HG02973 (cell line): ENCODE measurements at regions not wholly inside any gene's neighbourhood (a gene's known extent, or its start where the extent isn't known, plus 50 kb on each side); places are given as distances from the start of the nearest gene placed in this dataset.

Experiments
- ATAC-seq: cut with Tn5 transposase; IDR thresholded peaks from one replicate; pipeline ENCODE4 v1.9.1; 2021; ENCODE audit warnings: moderate library complexity; ENCODE audit not compliant: unreplicated experiment

DNA sequence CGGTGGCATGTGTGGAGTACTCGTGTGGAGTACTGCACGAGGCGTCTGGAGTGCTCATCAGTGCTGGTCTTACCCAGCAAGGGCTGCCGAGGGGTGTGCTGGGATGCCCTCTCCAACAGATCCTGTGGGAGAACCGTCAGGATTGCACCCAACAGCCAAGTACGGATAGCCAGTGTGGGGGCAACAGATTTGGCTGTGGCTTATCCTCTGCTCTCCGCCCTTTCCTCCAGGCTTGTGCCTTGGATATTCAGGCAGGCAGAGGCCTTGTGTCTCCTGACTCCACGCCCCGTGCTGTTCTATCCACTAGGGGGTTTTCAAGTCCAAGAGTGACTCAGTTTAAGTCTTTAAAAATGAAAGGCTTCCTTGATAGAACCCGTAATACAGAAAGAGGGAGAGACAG, 321.0 kb upstream of the HS6ST1 start:
- no peak for ATAC-seq

DNA sequence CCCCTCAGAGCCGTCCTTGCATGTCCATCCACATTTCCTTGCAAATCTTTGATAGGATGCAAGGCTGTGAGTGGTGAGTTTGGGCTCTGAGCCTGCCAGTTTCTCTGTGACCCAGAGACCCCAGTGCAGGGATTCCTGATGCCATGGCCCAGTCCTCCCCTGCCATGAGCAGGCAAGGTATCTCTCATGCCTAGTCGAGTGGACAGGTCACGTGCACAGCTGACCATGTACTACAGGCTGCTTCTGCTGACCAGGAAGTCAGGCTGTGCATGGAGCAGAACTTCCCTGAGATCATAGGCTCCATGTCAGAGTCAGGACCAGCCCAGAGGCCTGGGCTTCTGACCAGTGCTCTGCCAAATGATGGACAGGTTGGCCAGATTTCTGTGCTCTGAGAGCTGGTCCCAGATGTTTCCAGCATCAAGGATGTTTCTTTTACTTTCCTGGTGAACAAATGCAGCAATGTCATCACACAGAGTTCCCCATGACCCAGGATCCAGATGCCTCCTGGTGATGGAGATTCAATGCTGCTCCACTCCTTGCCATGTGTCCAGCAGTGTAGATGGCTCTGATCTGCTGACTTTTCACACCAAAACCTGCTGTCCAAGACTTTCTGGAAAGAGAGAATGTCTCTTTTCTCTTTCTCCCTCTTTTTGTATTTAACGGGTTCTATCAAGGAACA, 321.6 kb upstream of the HS6ST1 start:
- ATAC-seq = no peak

DNA sequence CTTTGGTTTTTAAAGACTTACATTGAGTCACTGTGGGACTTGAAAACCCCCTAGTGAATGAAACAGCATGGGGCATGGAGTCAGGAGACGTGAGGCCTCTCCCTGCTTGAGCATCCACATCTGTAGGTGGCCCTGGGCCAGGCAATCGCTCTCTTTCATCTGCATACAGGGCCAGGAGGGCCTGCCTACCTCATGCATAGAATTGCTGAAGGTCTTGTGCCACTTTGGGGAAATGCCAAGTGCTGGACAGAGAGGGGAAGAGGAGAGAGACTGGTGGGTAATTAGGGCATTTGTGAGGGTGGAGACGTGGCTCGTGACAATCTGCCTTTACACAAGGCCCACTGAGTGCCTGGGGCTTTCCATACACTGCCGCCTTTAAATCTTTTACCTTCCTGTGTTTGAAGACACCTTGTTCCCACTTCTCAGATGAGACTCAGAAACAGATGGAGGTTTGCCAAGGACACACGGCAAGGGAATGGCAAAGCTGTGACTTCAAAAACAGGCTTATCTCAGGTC, 322.2 kb upstream of the HS6ST1 start:
- ATAC-seq = no peak

DNA sequence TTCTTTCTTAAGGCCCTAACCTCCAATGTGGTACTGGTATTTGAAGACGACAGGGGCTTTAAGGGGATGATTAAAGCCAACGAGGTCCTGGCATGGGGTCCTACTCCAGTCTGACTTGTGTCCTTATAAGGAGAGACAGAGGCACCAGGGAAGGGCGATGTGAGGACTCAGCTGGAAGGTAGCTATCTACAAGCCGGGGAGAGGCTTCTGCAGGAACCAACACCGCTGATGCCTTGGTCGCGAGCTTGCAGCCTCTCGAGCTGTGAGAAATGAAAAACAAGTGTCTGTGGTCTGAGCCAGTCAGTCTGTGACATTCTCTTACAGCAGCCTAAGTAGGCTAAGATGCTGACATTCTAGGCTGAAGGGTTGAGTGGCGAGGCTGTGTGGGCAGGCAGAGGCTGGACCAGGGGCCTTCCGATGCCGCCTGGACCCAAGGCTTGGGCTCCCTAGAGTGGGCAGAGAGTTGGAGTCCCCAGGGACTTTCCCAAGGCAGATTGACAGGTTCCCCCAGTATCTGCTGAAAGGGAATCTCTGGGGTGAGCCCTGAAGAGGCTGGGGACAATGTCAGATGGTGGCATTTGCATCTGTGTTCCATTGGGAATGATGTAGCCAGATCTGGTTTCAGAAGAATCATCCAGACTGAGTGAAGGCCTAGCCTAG, 322.9 kb upstream of the HS6ST1 start:
- no peak for ATAC-seq

DNA sequence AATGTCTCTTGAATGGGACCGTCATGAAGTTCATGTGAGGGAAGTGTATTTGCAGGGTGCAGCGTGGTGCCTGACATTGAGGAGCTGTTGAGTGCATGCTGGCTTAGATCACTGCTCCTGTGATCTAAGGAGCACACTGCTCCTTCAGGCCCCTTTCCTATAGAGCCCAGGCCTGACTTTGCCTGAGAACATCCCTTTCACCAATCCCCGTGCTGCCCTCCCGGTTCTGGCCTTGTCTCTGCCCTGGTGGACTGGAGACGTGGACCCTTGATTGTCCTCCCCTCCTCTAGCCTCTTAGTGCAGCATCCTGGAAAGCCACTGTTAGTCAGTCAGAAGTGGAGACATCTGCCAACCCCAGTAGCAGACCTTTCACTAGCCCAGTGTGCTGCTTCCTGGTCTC, 323.6 kb upstream of the HS6ST1 start:
- no peak for ATAC-seq

DNA sequence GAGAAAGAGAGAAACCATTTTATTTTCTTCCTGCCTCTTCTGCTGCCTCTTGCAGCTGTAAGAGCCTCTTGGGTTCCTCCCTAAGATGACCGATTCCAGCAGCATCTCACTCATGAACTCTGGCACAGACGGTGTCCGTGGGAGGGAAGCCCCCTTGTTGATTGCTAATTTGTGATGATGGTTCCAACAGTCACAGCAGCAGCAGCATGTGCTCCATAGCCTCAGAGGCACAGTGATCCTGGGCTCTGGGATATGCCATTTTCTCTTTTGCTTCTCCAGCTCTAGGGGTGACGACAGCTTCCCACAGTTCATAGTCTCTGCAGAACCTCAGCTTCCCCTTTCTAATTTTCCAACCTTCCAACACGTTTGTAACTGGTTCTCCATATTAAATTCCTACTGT, 324.2 kb upstream of the HS6ST1 start:
- no peak for ATAC-seq

DNA sequence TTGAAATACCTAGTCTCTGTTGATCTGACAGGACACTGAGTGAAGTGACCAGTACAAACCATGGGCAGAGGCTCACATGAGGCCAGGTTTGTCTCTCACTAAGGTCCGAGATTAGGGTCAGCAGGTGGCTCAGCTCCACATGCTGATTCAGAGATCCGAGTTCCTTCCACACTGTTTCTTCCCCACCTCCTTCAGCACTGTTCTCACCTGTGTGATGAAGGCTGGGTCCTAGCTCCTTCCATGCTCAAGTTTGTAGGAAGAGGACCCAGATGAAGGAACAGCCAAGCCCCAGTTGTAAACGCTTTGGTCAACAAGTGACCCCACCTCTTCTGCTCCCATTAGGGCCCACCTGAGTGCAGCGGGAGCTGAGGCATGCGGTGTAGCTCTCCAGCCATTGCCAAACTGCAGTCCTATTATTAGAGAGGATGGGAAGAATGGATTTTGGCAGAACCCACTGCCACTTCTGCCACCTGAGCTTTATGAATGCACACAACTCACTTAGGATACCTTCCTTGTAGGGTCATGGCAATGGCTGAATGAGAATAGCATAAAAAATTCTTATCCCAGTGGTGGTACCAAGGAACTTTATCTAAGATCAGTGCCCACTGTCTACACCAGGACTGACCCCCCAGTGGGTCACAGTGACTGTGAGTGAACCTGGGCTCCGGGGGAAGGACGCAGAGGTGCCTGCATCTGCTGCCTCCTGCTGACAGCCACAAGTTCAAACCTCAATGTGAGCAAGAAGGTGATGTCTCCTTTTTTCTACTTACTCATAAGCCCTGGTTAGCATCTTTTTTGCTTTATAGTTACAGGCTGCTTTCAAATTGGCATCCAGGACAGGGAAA, 324.8 kb upstream of the HS6ST1 start:
- ATAC-seq = no peak

DNA sequence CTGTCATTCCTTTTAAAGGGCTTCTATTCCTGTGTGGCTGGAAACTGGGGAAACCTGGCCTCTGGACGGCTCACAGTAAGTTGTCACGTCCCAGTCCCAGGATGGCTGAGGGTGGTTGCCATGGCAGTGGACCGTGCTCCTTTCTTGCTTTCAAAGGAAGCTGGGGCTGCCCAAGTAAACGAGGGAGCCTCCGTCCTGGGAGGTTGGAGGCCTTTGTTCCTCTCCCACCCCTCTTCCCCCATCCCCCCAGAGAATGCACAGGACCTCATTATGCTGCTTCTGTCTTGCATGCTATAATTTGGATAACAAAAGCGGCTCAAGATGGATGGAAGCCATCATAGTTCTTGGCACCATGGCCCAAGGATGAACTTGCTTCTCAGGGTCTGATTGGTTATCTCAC, 325.5 kb upstream of the HS6ST1 start:
- no peak for ATAC-seq

DNA sequence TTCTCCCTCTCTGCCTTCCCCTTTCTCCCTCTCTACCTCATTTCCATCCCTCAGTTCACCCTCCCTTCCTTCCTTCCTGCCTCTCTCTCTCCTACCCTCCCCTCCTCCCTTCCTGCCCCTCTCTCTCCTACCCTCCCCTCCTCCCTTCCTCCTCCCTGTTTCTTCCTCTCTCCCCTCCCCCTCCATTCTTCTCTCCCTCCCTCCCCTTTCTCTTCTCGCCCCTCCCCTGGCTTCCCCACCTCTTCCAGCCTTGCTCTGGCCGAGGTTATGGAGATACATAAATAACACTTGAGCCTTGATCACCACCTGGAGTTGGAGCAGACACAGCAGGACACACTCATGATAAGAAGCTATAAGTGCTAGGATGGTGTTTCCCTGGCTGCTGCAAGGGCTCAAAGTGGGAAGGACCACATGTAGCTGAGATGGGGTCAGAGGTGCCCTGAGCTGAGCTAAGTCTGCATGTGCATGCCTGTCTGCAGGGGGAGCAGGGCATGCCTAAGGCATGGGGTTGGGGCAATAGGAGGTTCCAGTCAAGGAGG, 326.1 kb upstream of the HS6ST1 start:
- ATAC-seq = no peak

DNA sequence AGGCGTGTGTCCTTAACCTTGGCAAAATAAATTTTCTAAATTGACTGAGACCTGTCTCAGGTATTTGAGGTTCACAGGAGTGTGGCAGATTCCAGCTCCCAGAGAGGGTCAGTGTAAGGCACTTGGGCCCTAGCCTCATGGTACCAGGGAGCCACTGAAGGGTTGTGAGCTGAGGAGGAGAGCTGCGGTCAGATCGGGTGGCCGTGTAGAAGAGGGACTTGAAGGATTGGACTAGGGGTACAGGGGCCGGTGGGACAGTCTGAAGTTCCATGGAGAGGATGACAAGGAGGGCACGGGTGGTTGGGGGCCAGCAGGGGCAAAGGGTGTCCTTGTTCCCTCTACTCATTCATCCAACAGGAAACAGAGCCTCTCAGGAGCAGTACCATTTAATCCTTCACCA, 327.0 kb upstream of the HS6ST1 start:
- no peak for ATAC-seq

DNA sequence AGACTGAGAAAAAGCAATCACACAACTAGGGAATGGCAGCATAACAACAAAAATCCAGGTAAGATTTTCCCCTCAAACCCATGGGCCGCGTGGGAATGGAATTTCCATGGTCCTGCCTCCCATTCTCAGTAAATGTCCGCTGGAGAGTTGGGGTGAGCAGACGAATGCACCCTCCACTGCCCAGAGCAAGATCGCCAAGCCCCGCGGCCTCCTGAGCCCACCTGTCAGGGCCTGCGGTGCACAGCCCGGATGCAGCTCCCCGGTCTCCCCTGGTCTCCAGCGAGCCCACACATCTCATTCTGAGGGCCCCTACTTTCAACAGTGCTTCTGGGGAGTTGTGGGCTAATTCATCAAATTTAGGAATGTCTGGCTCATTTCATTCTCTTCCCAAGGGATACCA, 327.4 kb upstream of the HS6ST1 start:
- no peak for ATAC-seq

DNA sequence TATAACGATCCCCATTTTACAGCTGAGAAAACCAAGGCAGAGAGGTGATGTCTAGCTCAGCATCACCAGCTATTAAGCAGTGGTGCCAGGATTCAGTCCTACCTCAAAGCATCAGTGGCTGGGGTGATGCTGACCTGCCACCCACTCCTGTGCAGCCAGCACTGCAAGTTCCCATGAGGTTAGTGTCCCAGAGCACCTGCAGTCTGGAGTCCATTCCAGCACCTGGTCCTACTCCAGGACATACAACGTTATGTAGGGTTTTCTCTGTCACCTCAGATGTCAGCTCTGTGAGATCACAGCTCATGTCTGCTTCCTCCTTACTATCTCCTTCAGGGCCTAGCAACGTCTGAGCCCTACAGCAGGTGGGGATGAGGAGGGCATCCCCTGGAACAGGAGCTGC, 328.0 kb upstream of the HS6ST1 start:
- no peak for ATAC-seq

DNA sequence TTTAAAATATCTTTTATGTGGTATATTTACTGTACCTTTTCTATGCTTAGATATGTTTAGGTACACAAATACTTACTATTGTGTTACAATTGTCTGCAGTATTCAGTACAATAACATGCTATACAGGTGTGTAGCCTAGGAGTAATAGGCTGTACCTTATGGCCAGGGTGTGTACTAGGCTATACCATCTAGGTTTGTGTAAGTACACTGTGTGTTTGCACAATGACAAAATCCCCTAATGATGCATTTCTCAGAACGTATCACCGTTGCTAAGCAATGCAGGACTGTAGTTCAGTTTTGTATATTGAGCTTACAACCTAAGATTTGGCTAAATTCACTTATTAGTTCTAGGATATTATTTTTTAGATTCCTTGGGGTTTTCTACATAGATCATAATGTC, 332.3 kb upstream of the HS6ST1 start:
- ATAC-seq = no peak

DNA sequence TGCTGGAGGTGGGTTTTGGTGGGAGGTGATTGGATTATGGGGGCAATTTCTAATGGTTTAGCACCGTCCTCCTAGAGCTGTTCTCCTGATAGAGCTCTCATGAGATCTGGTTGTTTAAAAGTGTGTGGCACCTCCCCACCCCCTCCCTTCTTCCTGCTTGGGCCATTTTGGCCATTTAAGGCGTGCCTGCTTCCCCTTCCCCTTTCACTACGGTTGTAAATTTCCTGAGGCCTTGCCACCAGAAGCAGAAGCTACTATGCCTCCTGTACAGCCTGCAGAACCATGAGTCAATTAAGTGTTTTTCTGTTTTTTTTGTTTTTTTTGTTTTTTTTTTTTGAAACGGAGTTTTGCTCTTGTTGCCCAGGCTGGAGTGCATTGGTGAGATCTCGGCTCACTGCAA, 335.7 kb upstream of the HS6ST1 start:
- ATAC-seq = no peak

DNA sequence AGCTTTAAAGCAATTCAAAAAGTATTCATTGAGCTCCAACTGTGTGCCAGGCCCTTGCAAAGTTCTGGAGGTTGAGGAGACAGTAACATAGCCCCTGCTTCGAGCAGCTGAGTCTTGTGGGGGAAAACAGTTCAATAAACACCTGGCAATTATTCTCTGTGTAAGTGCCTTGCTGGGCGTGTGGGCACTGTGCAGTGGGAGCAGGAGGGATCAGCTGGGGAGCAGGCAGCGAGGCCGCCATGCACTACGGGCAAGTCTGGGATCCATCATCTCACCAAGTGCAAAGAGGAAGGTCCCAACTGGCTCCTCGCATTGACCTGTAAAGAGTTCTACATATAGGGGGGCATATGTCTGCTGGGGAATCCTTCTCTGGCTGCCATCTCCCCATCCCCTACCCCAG, 342.2 kb upstream of the HS6ST1 start:
- ATAC-seq = no peak

DNA sequence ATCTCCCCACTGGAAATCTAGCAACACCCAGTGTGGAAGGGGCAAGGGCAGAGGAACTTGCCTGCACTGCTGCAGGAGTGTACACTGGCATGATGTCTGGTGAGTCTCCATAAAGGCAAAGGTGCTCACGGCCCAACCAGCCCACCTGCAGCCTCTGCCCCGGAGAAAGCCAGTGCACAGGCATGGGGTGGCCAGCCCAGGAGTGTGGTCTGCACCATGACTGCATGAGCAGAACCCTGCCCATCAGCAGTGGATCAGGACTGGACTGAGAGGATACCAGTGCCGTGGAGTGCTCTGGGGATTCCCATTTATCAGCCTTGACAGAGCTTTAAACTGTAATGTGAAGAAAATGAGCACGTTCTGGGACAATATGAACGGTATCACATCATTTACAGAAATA, 342.6 kb upstream of the HS6ST1 start:
- no peak for ATAC-seq

DNA sequence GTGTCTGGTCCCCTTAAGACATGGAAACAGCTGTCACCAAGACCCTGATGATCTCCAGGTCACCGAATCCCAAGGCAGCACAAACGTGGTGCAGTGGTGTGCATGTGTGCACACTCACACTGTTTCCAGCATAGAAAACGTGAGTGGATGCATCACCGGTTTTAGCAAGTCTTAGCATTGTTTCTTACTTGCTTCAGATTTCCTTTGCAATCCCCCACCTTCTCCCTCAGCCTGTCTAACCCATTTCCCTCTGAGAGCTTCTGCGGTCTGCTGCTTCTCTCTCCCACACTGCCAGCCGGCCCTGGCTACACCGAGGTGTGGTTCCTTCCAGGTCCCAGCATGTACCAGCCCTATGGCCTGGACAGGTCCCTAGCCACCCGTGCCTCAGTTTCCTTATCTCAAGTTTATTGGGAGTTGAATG, 343.4 kb upstream of the HS6ST1 start:
- ATAC-seq = no peak

DNA sequence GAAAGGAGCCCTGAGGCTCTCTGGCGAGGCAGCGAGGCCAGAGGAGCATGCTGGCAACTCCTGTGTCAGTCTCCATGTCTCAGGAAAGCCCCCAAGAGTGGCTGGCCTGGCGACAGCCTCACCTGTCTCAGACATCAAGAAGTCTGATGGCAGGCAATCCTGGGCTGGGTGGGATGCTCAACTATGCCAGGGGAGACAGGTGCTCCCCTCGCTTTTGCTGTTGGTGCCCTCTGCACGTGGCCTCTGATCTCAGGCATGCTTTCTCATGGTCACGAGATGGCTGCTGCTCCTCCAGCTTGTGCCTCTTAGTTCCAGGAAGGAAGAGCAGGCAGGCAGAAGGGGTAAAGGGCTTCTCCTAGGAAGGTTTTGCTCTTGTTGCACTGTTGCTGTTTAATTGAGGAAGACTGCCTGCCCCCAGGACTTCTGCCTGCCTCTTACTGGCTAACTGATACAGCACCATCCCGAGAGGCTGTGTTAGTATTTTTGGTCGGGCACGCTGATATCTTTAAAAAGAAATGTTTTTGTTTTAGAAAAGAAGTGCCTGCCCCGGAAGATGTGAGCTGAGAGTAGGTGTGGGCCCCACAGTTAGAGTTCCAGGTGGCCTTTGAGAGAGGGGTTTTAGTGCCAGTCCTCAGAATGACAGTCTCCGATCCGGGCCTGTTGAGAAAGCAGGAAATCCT, 344.8 kb upstream of the HS6ST1 start:
- ATAC-seq = no peak

DNA sequence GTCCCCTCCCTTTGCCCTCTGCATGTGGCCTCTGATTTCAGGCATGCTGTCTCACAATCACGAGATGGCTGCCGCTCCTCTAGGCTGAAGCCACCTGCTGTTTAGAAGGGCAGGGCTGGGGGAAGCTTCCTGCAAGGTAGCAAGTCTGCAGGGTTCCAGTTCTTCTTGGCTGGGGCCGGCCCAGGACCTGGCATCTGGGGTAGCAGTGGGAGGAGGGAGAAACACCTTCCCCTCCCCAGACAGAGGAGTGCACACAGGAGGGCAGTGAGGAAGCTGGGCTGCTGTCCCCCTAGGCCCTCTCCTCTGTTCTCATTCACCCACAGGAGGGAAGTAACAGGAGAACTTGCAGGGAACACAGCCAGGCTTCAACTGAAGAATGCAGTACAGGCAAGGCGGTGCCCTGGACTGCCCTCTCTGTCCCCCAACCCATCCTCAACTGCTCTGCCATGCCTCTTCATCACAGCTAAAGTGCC, 345.9 kb upstream of the HS6ST1 start:
- ATAC-seq = no peak

DNA sequence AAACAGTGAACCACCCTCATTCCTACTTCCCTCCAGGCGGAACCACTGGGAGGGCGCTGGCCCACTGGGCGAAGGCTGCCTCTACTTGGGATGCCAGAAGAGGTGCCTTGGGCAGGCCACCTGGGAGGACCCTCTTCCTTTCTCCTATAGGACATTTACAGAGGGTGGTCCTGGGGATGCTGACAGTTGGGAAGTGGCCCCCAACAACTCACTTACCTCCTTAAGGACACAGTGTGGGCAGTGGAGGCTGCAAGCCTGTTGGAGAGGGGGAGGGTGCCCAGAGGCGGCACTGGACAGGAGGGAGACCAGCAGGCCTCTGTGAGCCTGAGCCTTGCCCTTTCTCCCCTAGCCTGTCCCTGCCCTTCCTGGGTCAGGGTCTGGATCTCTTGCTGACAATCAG, 346.4 kb upstream of the HS6ST1 start:
- ATAC-seq = no peak

DNA sequence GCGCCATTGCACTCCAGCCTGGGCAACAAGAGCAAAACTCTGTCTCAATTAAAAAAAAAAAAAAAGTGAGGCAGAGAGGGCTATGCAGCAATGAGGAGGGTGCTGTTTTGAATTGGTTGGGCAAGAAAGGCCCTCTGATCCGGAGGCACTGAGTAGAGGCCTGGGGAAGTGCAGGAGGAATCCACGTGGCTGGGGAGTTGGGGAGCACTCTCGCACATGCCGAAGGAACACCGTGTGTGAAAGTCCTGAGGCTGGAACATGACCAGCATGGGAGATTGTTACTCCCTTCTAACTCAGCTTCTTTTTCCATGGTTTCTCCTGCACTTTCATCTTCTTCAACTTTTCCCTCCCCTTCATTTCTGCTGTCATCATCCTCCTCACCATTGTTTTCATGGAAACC, 347.9 kb upstream of the HS6ST1 start:
- ATAC-seq = no peak
